ENCODE measurements at regions not wholly inside any gene's neighbourhood (a gene's known extent, or its start where the extent isn't known, plus 50 kb on each side); places are given as distances from the start of the nearest gene placed in this dataset.

GRCh38 chr3:56952846-56953245 is 107.6 kb upstream of the SPATA12 start:
- in situ Hi-C loops (cut with MboI; ENCODE audit: low sequenced_read_pairs) (no loop called here), dilution Hi-C loops (cut with HindIII; ENCODE audit: low sequenced_read_pairs, unreplicated experiment) (no loop called here), intact Hi-C loops (cut with micrococcal nuclease) (no loop called here)
- Histone ChIP-seq H2BK15ac (ENCODE audit: low read depth, low read length) (no peak overlapping the region), H3K9me1 (ENCODE audit: insufficient read depth, low read length) (no peaks in the 10 kb centered on the region), H3K18ac (ENCODE audit: low read depth, low read length) (no peak overlapping the region), H2AK9ac (replicated peaks; ENCODE audit: low read depth, low read length, poor library complexity) (no peak overlapping the region), H4K91ac (ENCODE audit: insufficient read depth, low read depth, low read length) (no peak overlapping the region), H3K4me3 (ENCODE audit: insufficient read depth, low read depth, low read length) (no peak overlapping the region), H2AK5ac (ENCODE audit: low read depth, low read length) (no peak overlapping the region), H3K4me2 (ENCODE audit: low read depth, low read length) (no peak overlapping the region), H3K56ac (ENCODE audit: extremely low read depth, insufficient read depth, low read length) (no peak overlapping the region), H4K20me1 (ENCODE audit: insufficient read depth, low read length) (no peaks in the 10 kb centered on the region), H3K79me1 (ENCODE audit: low read depth in 1 of 2, low read length in 2 of 2) (no peaks in the 10 kb centered on the region), H3K27me3 (ENCODE audit: control insufficient read depth, insufficient read depth, low read length) (no peaks in the 10 kb centered on the region), H2BK5ac (ENCODE audit: low read depth, low read length, poor library complexity, severe bottlenecking) (no peak overlapping the region), H3K9ac (ENCODE audit: low read depth, low read length) (no peak overlapping the region), H3K23ac (ENCODE audit: low read depth, low read length) (no peak overlapping the region), H3K14ac (replicated peaks; ENCODE audit: low read depth, low read length) (no peak overlapping the region), H2BK20ac (ENCODE audit: low read depth, low read length) (no peak overlapping the region), H3K27ac (ENCODE audit: insufficient read depth, low read length) (no peak overlapping the region), H2BK120ac (ENCODE audit: low read depth, low read length) (no peak overlapping the region), H3K9me3 (ENCODE audit: control insufficient read depth, insufficient read depth, low read length) (no peaks in the 10 kb centered on the region), H2AFZ (replicated peaks; ENCODE audit: low read length, poor library complexity) (no peak overlapping the region), H3K4me1 (ENCODE audit: control insufficient read depth, insufficient read depth, low read length) (no peaks in the 10 kb centered on the region), H3K36me3 (ENCODE audit: control insufficient read depth, insufficient read depth, low read length) (no peaks in the 10 kb centered on the region), H4K8ac (ENCODE audit: low read depth in 2 of 2, low read length in 2 of 2) (no peak overlapping the region), H4K5ac (ENCODE audit: low read depth, low read length) (no peak overlapping the region), H3K4ac (ENCODE audit: low read depth, low read length) (no peak overlapping the region)
- TF ChIP-seq MAZ (IDR thresholded peaks at IDR 0.05; ENCODE audit: borderline replicate concordance, low read depth, low read length) (no peak), MAFK (IDR thresholded peaks at IDR 0.05; ENCODE audit: low read depth, low read length) (no peak), CEBPB (IDR thresholded peaks at IDR 0.05; ENCODE audit: low read depth, low read length) (no peak), FOS (IDR thresholded peaks at IDR 0.05; ENCODE audit: low read depth, low read length) (no peak)
- ATAC-seq (ENCODE audit: low read depth) (no peak), DNase-seq (no peak)
- no CpG with 5 or more reads among the region's 4 CpGs for WGBS, 2 experiments (ENCODE audit: extremely low coverage in 2 of 2, insufficient read length in 1 of 2)
- ChIA-PET POLR2A (ENCODE audit: unreplicated experiment) (no interaction called here), CTCF (no interaction called here)
- BruUV-seq (replicated peaks) = no TSS peak
